Nucleus accumbens (tissue), 56 donors: ENCODE measurements at regions not wholly inside any gene's neighbourhood (a gene's known extent, or its start where the extent isn't known, plus 50 kb on each side); places are given as distances from the start of the nearest gene placed in this dataset.

Experiments used
- DNase-seq, 56 donors: peaks; one replicate each; lab custom pipeline; 2025; lab: John Stamatoyannopoulos, UW

GRCh38 chr17:77388384-77389306 is 247.9 kb downstream of the SEC14L1 start:
- no peak for DNase-seq

- no peak for DNase-seq
Observed at GRCh38 chr17:77390870-77391269, 250.1 kb downstream of the SEC14L1 start.

- no peak for DNase-seq
Observed at GRCh38 chr17:77391668-77392375, 251.1 kb downstream of the SEC14L1 start.

GRCh38 chr17:77392376-77393273 is 251.9 kb downstream of the SEC14L1 start:
- peak in 1 of 56 donors; percentile 26 for DNase-seq

- DNase-seq, result no peak
Observed at GRCh38 chr17:77393274-77393600, 252.5 kb downstream of the SEC14L1 start.

GRCh38 chr17:77393867-77394539 is 253.2 kb downstream of the SEC14L1 start:
- no peak for DNase-seq

GRCh38 chr17:77394540-77395295 is 253.9 kb downstream of the SEC14L1 start:
- peak in 1 of 56 donors; percentile 22 for DNase-seq

GRCh38 chr17:77395501-77396048 is 254.8 kb downstream of the SEC14L1 start:
- no peak for DNase-seq

GRCh38 chr17:77396610-77397009 is 255.8 kb downstream of the SEC14L1 start:
- no peak for DNase-seq

GRCh38 chr17:77398274-77398673 is 257.5 kb downstream of the SEC14L1 start:
- no peak for DNase-seq

GRCh38 chr17:77399319-77399957 is 258.7 kb downstream of the SEC14L1 start:
- no peak for DNase-seq

- DNase-seq, result peak in 2 of 56 donors; percentile 27 to 37
Observed at GRCh38 chr17:77400445-77400870, 259.7 kb downstream of the SEC14L1 start.

GRCh38 chr17:77402159-77402731 is 261.5 kb downstream of the SEC14L1 start:
- DNase-seq, result no peak

GRCh38 chr17:77403854-77404253 is 263.1 kb downstream of the SEC14L1 start:
- no peak for DNase-seq

- no peak for DNase-seq
Observed at GRCh38 chr17:77404812-77405581, 264.2 kb downstream of the SEC14L1 start.

- no peak for DNase-seq
Observed at GRCh38 chr17:77405867-77406732, 265.3 kb downstream of the SEC14L1 start.
